Transverse colon (tissue), 4 donors: ENCODE measurements at regions not wholly inside any gene's neighbourhood (a gene's known extent, or its start where the extent isn't known, plus 50 kb on each side); places are given as distances from the start of the nearest gene placed in this dataset.

Source experiments
- DNase-seq: peaks from one replicate; pipeline ENCODE4 v3.0.0-alpha.2; 2019
- H3K27ac ChIP-seq, 4 donors: fragments of 200-600 bp; sonication (generic); 2 replicates each; pipeline ENCODE4 v1.5.1; 2016 to 2018; ENCODE audit warnings: inconsistent platforms in 4 of 4
- H3K27me3 ChIP-seq: fragments of 200-600 bp; sonication (generic); 2 replicates; pipeline ENCODE4 v1.5.1; 2017; ENCODE audit warnings: inconsistent platforms
- H3K36me3 ChIP-seq, 4 donors: fragments of 200-600 bp; sonication (generic); 2 replicates each; pipeline ENCODE4 v1.5.1; 2017 to 2019; ENCODE audit warnings: inconsistent platforms in 4 of 4
- H3K4me1 ChIP-seq, 4 donors: fragments of 200-600 bp; sonication (generic); 2 replicates each; pipeline ENCODE4 v1.5.1; 2017 to 2020; ENCODE audit warnings: inconsistent platforms in 4 of 4
- H3K4me3 ChIP-seq, 4 donors: fragments of 200-600 bp; sonication (generic); 1 replicate in 1 of 4; 2 replicates in 3 of 4; pipeline versions ENCODE4 v1.5.1 to v1.6.1; 2017 to 2019; ENCODE audit warnings: inconsistent platforms in 4 of 4
- H3K9me3 ChIP-seq, 2 donors: fragments of 200-600 bp; sonication (generic); 2 replicates each; pipeline ENCODE4 v1.5.1; 2017 to 2019; ENCODE audit warnings: inconsistent platforms in 2 of 2
- CTCF ChIP-seq, 5 experiments: fragments of 200-600 bp in 3 of 5; fragments of 450-650 bp in 2 of 5; sonication (generic) in 3 of 5; IDR thresholded peaks; 1 replicate in 2 of 5; 2 replicates in 3 of 5; pipeline ENCODE4 v1.5.1; 2016 to 2017; ENCODE audit warnings: antibody characterized with exemption in 5 of 5, inconsistent platforms in 3 of 5, mild to moderate bottlenecking in 2 of 5, moderate library complexity in 1 of 5
- EP300 ChIP-seq: sonication (generic); formaldehyde crosslinking; IDR thresholded peaks from one replicate; pipeline ENCODE4 v1.6.1; 2017; ENCODE audit warnings: antibody characterized with exemption, low read depth
- POLR2A ChIP-seq: fragments of 450-650 bp; IDR thresholded peaks from one replicate; pipeline ENCODE4 v1.6.1; 2016; ENCODE audit warnings: antibody characterized with exemption, mild to moderate bottlenecking, moderate library complexity
- POLR2AphosphoS5 ChIP-seq, 3 donors: sonication (generic); formaldehyde crosslinking; IDR thresholded peaks; one replicate each; pipeline ENCODE4 v1.6.1; 2016; ENCODE audit warnings: antibody characterized with exemption in 3 of 3
- WGBS, 2 donors: methylation state at CpG; one replicate each; pipeline ENCODE4 v1.1.5; 2018; ENCODE audit warnings: low coverage in 1 of 2; 5-methylcytosine and 5-hydroxymethylcytosine counted together
- in situ Hi-C, 4 donors: fragments of 200-750 bp; cut with MboI; loops; one replicate each; pipeline versions ENCODE4 v1.15.0 to v1.15.1; 2017; ENCODE audit warnings: low sequenced_read_pairs in 3 of 4, low pct_ligation_motif_present in 1 of 4, low pct_unique_long_range_greater_than_20kb in 1 of 4
- intact Hi-C: fragments of 100-400 bp; cut with DNase I; formaldehyde crosslinking; loops from one replicate; pipeline ENCODE4 v1.15.1; 2023; ENCODE audit warnings: low total_unique reads

GRCh38 chr16:87107201-87107600 is 210.0 kb downstream of the C16orf95 start:
- Histone ChIP-seq H3K27me3 (no peaks in the 10 kb centered on the region), H3K27ac (no peak overlapping the region), H3K4me3 (no peak overlapping the region), H3K9me3 (no peaks in the 10 kb centered on the region), H3K36me3 (no peaks in the 10 kb centered on the region), H3K4me1 (no peaks in the 10 kb centered on the region)
- TF ChIP-seq EP300 (no peak), POLR2AphosphoS5 (IDR thresholded peaks at IDR 0.05) (no peak), CTCF (IDR thresholded peaks at IDR 0.05) (no peak), POLR2A (no peak)
- 84% methylated on average over 2 of the region's 2 CpGs; no CpG with 5 or more reads in 1 of the 2 donors for WGBS, 2 donors
- intact Hi-C loops: no loop called here
- in situ Hi-C loops: no loop called here
- no peak for DNase-seq

- DNase-seq: no peak
- Histone ChIP-seq H3K9me3 (no peaks in the 10 kb centered on the region), H3K4me1 (no peaks in the 10 kb centered on the region), H3K36me3 (no peaks in the 10 kb centered on the region), H3K27ac (no peak overlapping the region), H3K4me3 (no peak overlapping the region), H3K27me3 (no peaks in the 10 kb centered on the region)
- in situ Hi-C loops: no loop called here
- 55 to 84% methylated on average over 3 to 4 of the region's 4 CpGs for WGBS, 2 donors
- intact Hi-C loops: no loop called here
- TF ChIP-seq POLR2A (no peak), POLR2AphosphoS5 (IDR thresholded peaks at IDR 0.05) (no peak), EP300 (no peak), CTCF (IDR thresholded peaks at IDR 0.05) (no peak)
These were observed 208.9 kb downstream of the C16orf95 start for GRCh38 chr16:87108278-87108677.

GRCh38 chr16:87108941-87109340 is 208.3 kb downstream of the C16orf95 start:
- no peak for TF ChIP-seq POLR2AphosphoS5 (IDR thresholded peaks at IDR 0.05)
- TF ChIP-seq POLR2A: no peak
- TF ChIP-seq EP300: no peak
- TF ChIP-seq CTCF (IDR thresholded peaks at IDR 0.05): no peak
- 67 to 81% methylated on average over 1 of the region's 1 CpG for WGBS, 2 donors
- H3K36me3 ChIP-seq: no peaks in the 10 kb centered on the region
- H3K4me3 ChIP-seq: no peak overlapping the region
- H3K27ac ChIP-seq: no peak overlapping the region
- in situ Hi-C loops (no loop called here), intact Hi-C loops (no loop called here)
- H3K27me3 ChIP-seq: no peaks in the 10 kb centered on the region
- DNase-seq: no peak
- H3K9me3 ChIP-seq: no peaks in the 10 kb centered on the region
- no peaks in the 10 kb centered on the region for H3K4me1 ChIP-seq

- 84 to 100% methylated on average over 2 to 5 of the region's 5 CpGs for WGBS, 2 donors
- H3K4me1 ChIP-seq: no peaks in the 10 kb centered on the region
- no peaks in the 10 kb centered on the region for H3K36me3 ChIP-seq
- DNase-seq: no peak
- H3K27ac ChIP-seq: no peak overlapping the region
- TF ChIP-seq POLR2AphosphoS5 (IDR thresholded peaks at IDR 0.05): no peak
- TF ChIP-seq CTCF (IDR thresholded peaks at IDR 0.05): no peak
- TF ChIP-seq EP300: no peak
- no peak for TF ChIP-seq POLR2A
- intact Hi-C loops (no loop called here), in situ Hi-C loops (no loop called here)
- H3K27me3 ChIP-seq: no peaks in the 10 kb centered on the region
- H3K4me3 ChIP-seq: no peak overlapping the region
- no peaks in the 10 kb centered on the region for H3K9me3 ChIP-seq
These were observed 202.4 kb downstream of the C16orf95 start for GRCh38 chr16:87114832-87115231.
